ENCODE measurements at regions not wholly inside any gene's neighbourhood (a gene's known extent, or its start where the extent isn't known, plus 50 kb on each side); places are given as distances from the start of the nearest gene placed in this dataset.

DNA sequence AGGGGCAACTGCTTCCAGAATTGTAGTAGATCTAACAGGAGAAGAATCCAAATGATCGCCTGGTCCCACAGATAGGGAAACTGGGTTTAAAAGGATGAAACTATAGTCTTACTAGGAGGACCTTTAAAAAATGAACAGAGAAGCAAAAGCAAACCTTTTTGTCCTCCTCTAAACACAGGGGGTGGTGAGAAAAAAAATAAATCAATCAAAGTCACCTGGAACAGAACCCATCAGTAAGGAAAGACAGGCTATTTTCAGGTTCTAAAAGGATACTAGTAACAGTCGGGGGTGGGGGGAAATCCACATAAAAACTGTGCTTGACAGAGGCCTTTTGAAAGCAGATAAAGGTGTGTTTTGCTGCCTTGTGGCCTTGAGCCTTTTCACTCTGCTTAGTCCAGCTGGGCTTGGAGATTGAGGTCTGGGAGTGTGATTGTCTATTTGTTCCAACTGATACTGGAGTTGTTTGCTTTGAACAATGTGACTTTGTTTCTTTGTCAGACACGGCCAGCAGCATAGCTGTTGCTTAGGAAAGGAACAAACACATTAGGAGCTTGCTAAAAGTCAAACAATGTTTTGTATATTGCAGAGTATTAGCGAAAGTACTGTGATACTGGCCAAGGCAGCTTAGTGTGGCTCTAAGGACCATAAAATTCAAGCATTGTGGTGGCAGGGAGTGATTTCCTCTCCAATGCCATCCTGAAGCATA is 141.1 kb upstream of the IRF2BP2 start (continued):
- TF ChIP-seq CBFB (CRISPR knock-in tag; IDR thresholded peaks at IDR 0.05), result no peak
- TF ChIP-seq, protein P1, sequence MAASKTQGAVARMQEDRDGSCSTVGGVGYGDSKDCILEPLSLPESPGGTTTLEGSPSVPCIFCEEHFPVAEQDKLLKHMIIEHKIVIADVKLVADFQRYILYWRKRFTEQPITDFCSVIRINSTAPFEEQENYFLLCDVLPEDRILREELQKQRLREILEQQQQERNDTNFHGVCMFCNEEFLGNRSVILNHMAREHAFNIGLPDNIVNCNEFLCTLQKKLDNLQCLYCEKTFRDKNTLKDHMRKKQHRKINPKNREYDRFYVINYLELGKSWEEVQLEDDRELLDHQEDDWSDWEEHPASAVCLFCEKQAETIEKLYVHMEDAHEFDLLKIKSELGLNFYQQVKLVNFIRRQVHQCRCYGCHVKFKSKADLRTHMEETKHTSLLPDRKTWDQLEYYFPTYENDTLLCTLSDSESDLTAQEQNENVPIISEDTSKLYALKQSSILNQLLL (CRISPR knock-in tag; IDR thresholded peaks at IDR 0.05; ENCODE audit: borderline replicate concordance), result no peak
- no peak for TF ChIP-seq DACH1 (IDR thresholded peaks at IDR 0.05; ENCODE audit: partially characterized antibody)
- TF ChIP-seq CREB1 (IDR thresholded peaks at IDR 0.05), result no peak
- no peak for TF ChIP-seq CREB1 (CRISPR knock-in tag; IDR thresholded peaks at IDR 0.05)
- no peak for TF ChIP-seq SLC30A9 (CRISPR knock-in tag; IDR thresholded peaks at IDR 0.05)
- peak; percentile 39; the same call in 1 of the 2 replicates for TF ChIP-seq FOXM1 (IDR thresholded peaks at IDR 0.05; ENCODE audit: low read depth)
- no peak for TF ChIP-seq FOXM1 (CRISPR knock-in tag; IDR thresholded peaks at IDR 0.05; ENCODE audit: low read depth)
- no peak for TF ChIP-seq ZNF12 (CRISPR knock-in tag; IDR thresholded peaks at IDR 0.05)
- no peak for TF ChIP-seq ARID3B (CRISPR knock-in tag; IDR thresholded peaks at IDR 0.05; ENCODE audit: borderline replicate concordance)
- TF ChIP-seq NCOR1 (IDR thresholded peaks at IDR 0.05), result peak; percentile 85
- TF ChIP-seq CBX5 (IDR thresholded peaks at IDR 0.05; ENCODE audit: borderline replicate concordance, low read depth), result no peak
- TF ChIP-seq BCOR (IDR thresholded peaks at IDR 0.05), result no peak
- TF ChIP-seq HCFC1 (IDR thresholded peaks at IDR 0.05; ENCODE audit: low read depth, low read length), result no peak
- no peak for TF ChIP-seq KLF13 (tag; IDR thresholded peaks at IDR 0.05; ENCODE audit: borderline replicate concordance, low read depth)
- TF ChIP-seq, protein P2, sequence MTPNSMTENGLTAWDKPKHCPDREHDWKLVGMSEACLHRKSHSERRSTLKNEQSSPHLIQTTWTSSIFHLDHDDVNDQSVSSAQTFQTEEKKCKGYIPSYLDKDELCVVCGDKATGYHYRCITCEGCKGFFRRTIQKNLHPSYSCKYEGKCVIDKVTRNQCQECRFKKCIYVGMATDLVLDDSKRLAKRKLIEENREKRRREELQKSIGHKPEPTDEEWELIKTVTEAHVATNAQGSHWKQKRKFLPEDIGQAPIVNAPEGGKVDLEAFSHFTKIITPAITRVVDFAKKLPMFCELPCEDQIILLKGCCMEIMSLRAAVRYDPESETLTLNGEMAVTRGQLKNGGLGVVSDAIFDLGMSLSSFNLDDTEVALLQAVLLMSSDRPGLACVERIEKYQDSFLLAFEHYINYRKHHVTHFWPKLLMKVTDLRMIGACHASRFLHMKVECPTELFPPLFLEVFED (CRISPR knock-in tag; conservative IDR thresholded peaks at IDR 0.05), result no peak
- TF ChIP-seq, protein P3, sequence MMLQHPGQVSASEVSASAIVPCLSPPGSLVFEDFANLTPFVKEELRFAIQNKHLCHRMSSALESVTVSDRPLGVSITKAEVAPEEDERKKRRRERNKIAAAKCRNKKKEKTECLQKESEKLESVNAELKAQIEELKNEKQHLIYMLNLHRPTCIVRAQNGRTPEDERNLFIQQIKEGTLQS (IDR thresholded peaks at IDR 0.05), result no peak
- TF ChIP-seq, protein P3 (CRISPR knock-in tag; conservative IDR thresholded peaks at IDR 0.05), result no peak
- TF ChIP-seq SOX6 (IDR thresholded peaks at IDR 0.05), result peak; percentile 94
- TF ChIP-seq TBL1XR1 (IDR thresholded peaks at IDR 0.05; ENCODE audit: low read length in 2 of 2), result 0 out of 4 replicates have a peak, but pooled peaks of 1 of the 2 experiments have one; percentile 38
- no peak for TF ChIP-seq CBX2 (IDR thresholded peaks at IDR 0.05; ENCODE audit: insufficient read depth, low read length, poor library complexity, severe bottlenecking)

Data from K562 (cell line).